ENCODE measurements at regions not wholly inside any gene's neighbourhood (a gene's known extent, or its start where the extent isn't known, plus 50 kb on each side); places are given as distances from the start of the nearest gene placed in this dataset.

- H3K4me3 ChIP-seq: no peak overlapping the region
- BruUV-seq (replicated peaks): no TSS peak
- no peaks in the 10 kb centered on the region for H3K36me3 ChIP-seq (ENCODE audit: control insufficient read depth in 2 of 2, insufficient read depth in 2 of 2, low read length in 1 of 2)
- FAIRE-seq (no peak), ATAC-seq (no peak), DNase-seq (ENCODE audit: low read depth, low spot score) (no peak)
- WGBS (ENCODE audit: insufficient coverage, insufficient replicate concordance, low lambda C conversion rate, missing lambda C conversion rate): 22% methylated on average over 3 of the region's 3 CpGs
- ChIA-PET SMC1A (ENCODE audit: uncharacterized antibody, unreplicated experiment) (interaction anchor here (0.8 kb wide), 1 partner anchor 87 kb away, joined by 3 read pairs; no protein-coding TSS in a partner anchor), CTCF (interaction anchor here (0.6 kb wide), 1 partner anchor 260 kb away, joined by 3 read pairs; no protein-coding TSS in a partner anchor), RAD21 (ENCODE audit: unreplicated experiment) (no interaction called here), POLR2A (no interaction called here)
- H3K79me2 ChIP-seq (ENCODE audit: control insufficient read depth, insufficient read depth, low read length): no peaks in the 10 kb centered on the region
- intact Hi-C loops (cut with micrococcal nuclease; ENCODE audit: unreplicated experiment) (no loop called here), in situ Hi-C loops (cut with MboI) (no loop called here)
- no peaks in the 10 kb centered on the region; the same call in 1 of the 2 replicates for H4K20me1 ChIP-seq (ENCODE audit: control insufficient read depth, insufficient read depth)
- 0 out of 4 replicates have a peak, but pooled peaks cover 0 to 2% of the 10 kb centered on the region in 2 experiments for H3K27me3 ChIP-seq (replicated peaks in 1 of 2; ENCODE audit: control insufficient read depth in 2 of 2, insufficient read depth in 2 of 2, low read length in 1 of 2)
- TF ChIP-seq BRCA1 (IDR thresholded peaks at IDR 0.05; ENCODE audit: low read depth, low read length) (no peak), SREBF2 (IDR thresholded peaks at IDR 0.05; ENCODE audit: low read length) (no peak), TARDBP (IDR thresholded peaks at IDR 0.05; ENCODE audit: borderline replicate concordance) (no peak), CREM (IDR thresholded peaks at IDR 0.05; ENCODE audit: low read depth) (no peak), CEBPB (IDR thresholded peaks at IDR 0.05; ENCODE audit: borderline replicate concordance in 1 of 2, low read depth in 2 of 2, low read length in 2 of 2) (no peak), CHD1 (IDR thresholded peaks at IDR 0.05; ENCODE audit: low read depth, low read length) (no peak), POU2F2 (IDR thresholded peaks at IDR 0.05; ENCODE audit: borderline replicate concordance, low read depth, low read length) (no peak), CBX3 (IDR thresholded peaks at IDR 0.05; ENCODE audit: borderline replicate concordance, low read depth) (no peak), ATF2 (IDR thresholded peaks at IDR 0.05; ENCODE audit: low read length) (no peak), ZBTB4 (CRISPR knock-in tag; IDR thresholded peaks at IDR 0.05) (no peak), ATF3 (IDR thresholded peaks at IDR 0.05; ENCODE audit: borderline replicate concordance, extremely low read depth, low read depth, low read length) (no peak)
- H2AFZ ChIP-seq (ENCODE audit: control insufficient read depth, low read depth, low read length): no peak overlapping the region
- H3K27ac ChIP-seq (ENCODE audit: control insufficient read depth, insufficient read depth): no peak overlapping the region
- no peak overlapping the region for H3K4me2 ChIP-seq (ENCODE audit: control insufficient read depth, insufficient read depth)
- H3K9ac ChIP-seq (ENCODE audit: control insufficient read depth, insufficient read depth, low read length): no peak overlapping the region
- H3K4me1 ChIP-seq (ENCODE audit: control insufficient read depth, insufficient read depth, low read length): no peaks in the 10 kb centered on the region
- H3K9me3 ChIP-seq (replicated peaks; ENCODE audit: control insufficient read depth, insufficient read depth, low read length): no peaks in the 10 kb centered on the region
Observed at GRCh38 chr3:188001093-188001492, 152.9 kb upstream of the LPP start.
